IgD-negative memory B cell (primary cell): ENCODE measurements at regions not wholly inside any gene's neighbourhood (a gene's known extent, or its start where the extent isn't known, plus 50 kb on each side); places are given as distances from the start of the nearest gene placed in this dataset.

Source experiments
- H3K27ac Mint-ChIP-seq, 3 donors: one replicate each; pipeline ENCODE4 v1.8.0; 2020 to 2022; ENCODE audit warnings: mild to moderate bottlenecking in 3 of 3, mixed read lengths in 3 of 3, moderate library complexity in 1 of 3
- H3K27me3 Mint-ChIP-seq: one replicate; pipeline ENCODE4 v1.8.0; 2021; ENCODE audit warnings: mixed read lengths
- H3K36me3 Mint-ChIP-seq: one replicate; pipeline ENCODE4 v1.8.0; 2020; ENCODE audit warnings: mild to moderate bottlenecking, mixed read lengths
- H3K4me1 Mint-ChIP-seq, 3 donors: one replicate each; pipeline ENCODE4 v1.8.0; 2020 to 2022; ENCODE audit warnings: mixed read lengths in 3 of 3, mild to moderate bottlenecking in 1 of 3
- H3K4me3 Mint-ChIP-seq, 4 donors: one replicate each; pipeline ENCODE4 v1.8.0; 2020 to 2022; ENCODE audit warnings: mild to moderate bottlenecking in 4 of 4, mixed read lengths in 4 of 4, moderate library complexity in 3 of 4
- H3K9me3 Mint-ChIP-seq, 3 donors: one replicate each; pipeline ENCODE4 v1.8.0; 2020 to 2021; ENCODE audit warnings: mixed read lengths in 3 of 3, mild to moderate bottlenecking in 1 of 3

DNA sequence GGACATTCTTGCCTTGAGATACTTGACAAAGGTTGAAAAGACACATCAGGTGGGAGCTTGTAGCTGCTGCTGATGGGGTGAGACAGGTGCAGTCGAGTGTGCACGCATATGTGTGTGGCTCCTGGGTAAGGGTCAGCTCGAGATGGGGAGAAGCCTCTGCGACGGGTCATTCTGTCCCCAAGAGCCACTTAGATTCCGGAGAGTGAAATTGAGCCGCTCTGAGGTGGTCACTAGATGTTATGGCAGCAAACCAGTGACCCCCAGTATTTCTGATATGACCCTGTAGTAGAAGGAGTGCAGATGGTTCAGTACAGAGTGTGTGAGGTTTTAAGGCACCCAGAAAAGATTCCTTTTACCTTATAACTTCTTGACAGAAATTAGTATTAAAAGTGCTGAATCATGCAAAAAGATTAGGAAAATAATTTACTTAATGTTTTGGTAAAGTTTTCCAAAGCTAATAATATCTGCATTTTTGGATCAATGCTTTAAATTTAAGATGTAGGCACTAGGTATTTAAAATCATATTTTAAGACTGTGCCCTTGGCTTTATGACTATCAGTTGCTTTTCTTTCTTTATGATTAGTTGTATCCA, 241.9 kb upstream of the TOPAZ1 start:
- H3K4me1 Mint-ChIP-seq, result peaks cover 28 to 37% (median 32%) of the 10 kb centered on the region in 3 donors
- peak overlapping the region; percentile 54 to 87 (median 84) for H3K4me3 Mint-ChIP-seq
- H3K27me3 Mint-ChIP-seq, result peaks cover 20% of the 10 kb centered on the region
- H3K9me3 Mint-ChIP-seq, result no peaks in the 10 kb centered on the region
- H3K36me3 Mint-ChIP-seq, result no peaks in the 10 kb centered on the region
- peak overlapping the region in 1 of 3 donors; percentile 15 for H3K27ac Mint-ChIP-seq

DNA sequence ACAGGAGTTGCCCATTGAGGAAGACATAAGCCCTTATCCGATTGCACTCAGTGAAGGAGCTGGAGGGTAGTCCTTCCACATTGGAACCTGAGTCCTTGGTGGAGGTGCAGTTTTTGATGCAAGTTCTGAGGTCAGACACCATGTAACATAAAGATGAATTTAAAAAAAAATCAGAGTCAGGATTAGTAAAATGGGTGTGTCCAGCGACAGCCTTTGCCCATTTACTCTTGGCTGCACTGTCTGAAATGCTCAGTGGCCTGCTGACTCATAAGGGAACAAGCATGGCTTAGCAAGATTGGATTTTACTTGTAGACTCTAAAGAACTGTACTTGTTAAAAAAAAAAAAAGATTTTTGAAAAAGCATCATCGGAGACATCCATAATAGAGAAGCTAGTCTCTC, 241.1 kb upstream of the TOPAZ1 start:
- peak overlapping the region in 1 of 3 donors; percentile 4 for H3K27ac Mint-ChIP-seq
- peaks cover 27 to 37% (median 32%) of the 10 kb centered on the region in 3 donors for H3K4me1 Mint-ChIP-seq
- peaks cover 20% of the 10 kb centered on the region for H3K27me3 Mint-ChIP-seq
- H3K9me3 Mint-ChIP-seq, result no peaks in the 10 kb centered on the region
- peak overlapping the region; percentile 39 to 54 (median 42) for H3K4me3 Mint-ChIP-seq
- no peaks in the 10 kb centered on the region for H3K36me3 Mint-ChIP-seq

- H3K27ac Mint-ChIP-seq, result peak overlapping the region in 1 of 3 donors; percentile 37
- no peaks in the 10 kb centered on the region for H3K36me3 Mint-ChIP-seq
- peak overlapping the region in 1 of 4 donors; percentile 54 for H3K4me3 Mint-ChIP-seq
- no peaks in the 10 kb centered on the region for H3K9me3 Mint-ChIP-seq
- peaks cover 16% of the 10 kb centered on the region for H3K27me3 Mint-ChIP-seq
- H3K4me1 Mint-ChIP-seq, result peaks cover 22 to 33% (median 28%) of the 10 kb centered on the region in 3 donors
These were observed 240.6 kb upstream of the TOPAZ1 start for GRCh38 chr3:44001072-44001471.

GRCh38 chr3:44003801-44004200, 237.9 kb upstream of the TOPAZ1 start:
- no peak overlapping the region for H3K27ac Mint-ChIP-seq
- no peaks in the 10 kb centered on the region for H3K36me3 Mint-ChIP-seq
- peaks cover 2% of the 10 kb centered on the region for H3K27me3 Mint-ChIP-seq
- no peak overlapping the region for H3K4me3 Mint-ChIP-seq
- no peaks in the 10 kb centered on the region for H3K9me3 Mint-ChIP-seq
- peaks cover 4 to 18% (median 4%) of the 10 kb centered on the region in 3 donors for H3K4me1 Mint-ChIP-seq

- Mint-ChIP-seq H3K4me1 (no peaks in the 10 kb centered on the region), H3K27ac (no peak overlapping the region), H3K4me3 (no peak overlapping the region), H3K36me3 (peaks cover 2% of the 10 kb centered on the region), H3K27me3 (peaks cover 2% of the 10 kb centered on the region), H3K9me3 (no peaks in the 10 kb centered on the region)
These were observed 230.0 kb upstream of the TOPAZ1 start for GRCh38 chr3:44011680-44012079.

DNA sequence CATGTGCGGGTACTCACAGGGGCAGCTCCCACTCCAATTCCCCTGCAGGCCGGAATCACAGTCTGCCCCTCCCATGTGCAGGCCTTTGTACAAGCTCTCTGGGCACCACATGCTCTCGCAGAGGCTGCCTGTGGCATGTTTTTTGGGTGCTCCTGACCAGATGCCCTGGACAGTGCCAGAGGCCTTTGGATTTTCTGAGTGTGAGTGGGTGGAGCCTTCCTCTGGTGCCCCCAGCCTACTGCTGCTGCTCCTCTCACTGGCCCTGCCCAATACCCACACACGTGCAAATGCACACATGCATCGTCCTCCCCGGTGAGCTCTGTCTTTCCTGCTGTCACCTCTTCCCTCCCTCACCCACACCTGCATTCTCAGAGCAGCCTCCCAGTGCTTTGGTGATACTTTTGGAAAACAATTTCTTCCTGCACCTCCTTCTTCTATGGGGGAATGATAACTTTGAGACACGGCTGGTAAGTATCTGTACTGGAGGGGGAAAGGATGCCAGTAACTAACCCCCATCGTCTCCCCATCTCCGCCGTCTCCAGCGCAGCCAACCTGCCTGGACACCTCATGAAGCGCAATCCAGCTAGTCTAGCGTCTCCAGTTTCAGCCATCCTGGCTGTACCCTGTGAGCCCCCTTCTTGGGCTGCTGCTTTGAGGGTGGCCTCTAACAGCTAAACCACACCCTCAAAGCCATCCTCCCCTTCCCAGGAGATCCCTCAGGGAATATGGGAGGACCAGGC, 229.4 kb upstream of the TOPAZ1 start:
- peaks cover 2% of the 10 kb centered on the region for H3K27me3 Mint-ChIP-seq
- no peak overlapping the region for H3K4me3 Mint-ChIP-seq
- H3K27ac Mint-ChIP-seq, result no peak overlapping the region
- no peaks in the 10 kb centered on the region for H3K4me1 Mint-ChIP-seq
- H3K9me3 Mint-ChIP-seq, result no peaks in the 10 kb centered on the region
- peaks cover 2% of the 10 kb centered on the region for H3K36me3 Mint-ChIP-seq

DNA sequence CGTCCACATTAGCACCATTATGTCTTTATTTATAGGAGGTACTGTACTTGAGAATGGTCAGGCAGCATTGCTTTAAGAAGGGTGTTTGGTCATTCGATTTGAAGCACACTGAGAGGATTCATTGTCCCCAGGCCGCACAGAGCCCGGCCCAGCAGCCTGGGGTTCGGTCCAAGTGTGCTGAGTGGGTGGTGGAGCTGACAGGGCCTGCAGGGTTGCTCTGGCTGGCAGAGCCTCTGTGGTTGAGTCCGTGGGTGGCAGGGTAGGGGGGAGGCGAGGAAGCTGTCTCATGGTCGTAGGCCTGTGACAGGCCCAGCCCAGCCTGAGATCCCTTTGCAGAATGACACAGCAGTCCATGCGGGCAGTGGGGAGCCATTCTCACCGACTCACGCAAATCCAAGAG, 227.7 kb upstream of the TOPAZ1 start:
- no peak overlapping the region for H3K27ac Mint-ChIP-seq
- peaks cover 2% of the 10 kb centered on the region for H3K27me3 Mint-ChIP-seq
- no peaks in the 10 kb centered on the region for H3K4me1 Mint-ChIP-seq
- no peak overlapping the region for H3K4me3 Mint-ChIP-seq
- H3K9me3 Mint-ChIP-seq, result no peaks in the 10 kb centered on the region
- peaks cover 2% of the 10 kb centered on the region for H3K36me3 Mint-ChIP-seq

GRCh38 chr3:44015170-44015569, 226.5 kb upstream of the TOPAZ1 start:
- no peak overlapping the region for H3K27ac Mint-ChIP-seq
- no peaks in the 10 kb centered on the region for H3K4me1 Mint-ChIP-seq
- peaks cover 2% of the 10 kb centered on the region for H3K36me3 Mint-ChIP-seq
- H3K9me3 Mint-ChIP-seq, result no peaks in the 10 kb centered on the region
- no peak overlapping the region for H3K4me3 Mint-ChIP-seq
- H3K27me3 Mint-ChIP-seq, result no peaks in the 10 kb centered on the region

DNA sequence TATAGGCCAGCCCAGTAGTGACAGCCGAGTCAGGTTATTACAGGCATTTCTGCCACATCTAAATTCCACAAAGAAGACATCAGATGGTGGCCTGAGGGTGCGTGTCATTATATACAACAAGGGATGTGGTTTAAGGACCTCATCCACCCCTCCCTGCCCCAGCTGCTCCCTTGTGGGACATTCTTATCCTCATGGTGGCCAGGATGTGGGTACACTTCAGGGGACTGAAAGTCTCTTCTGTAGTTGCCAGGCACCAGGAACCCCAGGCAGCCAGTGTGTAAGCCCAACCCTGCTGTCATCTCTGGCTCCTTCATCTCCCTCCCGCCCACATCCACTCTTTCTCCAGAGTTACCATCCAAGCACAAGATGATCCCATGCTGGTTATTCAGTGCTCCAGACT, 224.9 kb upstream of the TOPAZ1 start:
- Mint-ChIP-seq H3K9me3 (no peaks in the 10 kb centered on the region), H3K4me3 (no peak overlapping the region), H3K27me3 (peaks cover 5% of the 10 kb centered on the region), H3K36me3 (peaks cover 2% of the 10 kb centered on the region), H3K4me1 (peaks cover 0 to 2% (median 0%) of the 10 kb centered on the region in 3 donors), H3K27ac (no peak overlapping the region)

GRCh38 chr3:44018926-44019325, 222.8 kb upstream of the TOPAZ1 start:
- Mint-ChIP-seq H3K9me3 (no peaks in the 10 kb centered on the region), H3K4me3 (no peak overlapping the region), H3K27ac (no peak overlapping the region), H3K36me3 (no peaks in the 10 kb centered on the region), H3K4me1 (peaks cover 3 to 10% (median 4%) of the 10 kb centered on the region in 3 donors), H3K27me3 (peaks cover 9% of the 10 kb centered on the region)

- H3K36me3 Mint-ChIP-seq, result no peaks in the 10 kb centered on the region
These were observed 221.9 kb upstream of the TOPAZ1 start for GRCh38 chr3:44019736-44020135.

GRCh38 chr3:44020143-44020542, 221.5 kb upstream of the TOPAZ1 start:
- Mint-ChIP-seq H3K4me3 (no peak overlapping the region), H3K27me3 (peaks cover 9% of the 10 kb centered on the region), H3K9me3 (no peaks in the 10 kb centered on the region), H3K27ac (no peak overlapping the region), H3K4me1 (peaks cover 3 to 10% (median 4%) of the 10 kb centered on the region in 3 donors), H3K36me3 (no peaks in the 10 kb centered on the region)

More at GRCh38 chr3:44019736-44020135, 221.9 kb upstream of the TOPAZ1 start:
- H3K9me3 Mint-ChIP-seq, result no peaks in the 10 kb centered on the region
- H3K4me3 Mint-ChIP-seq, result no peak overlapping the region
- H3K4me1 Mint-ChIP-seq, result peaks cover 3 to 10% (median 4%) of the 10 kb centered on the region in 3 donors
- H3K27me3 Mint-ChIP-seq, result peaks cover 9% of the 10 kb centered on the region
- H3K27ac Mint-ChIP-seq, result no peak overlapping the region

DNA sequence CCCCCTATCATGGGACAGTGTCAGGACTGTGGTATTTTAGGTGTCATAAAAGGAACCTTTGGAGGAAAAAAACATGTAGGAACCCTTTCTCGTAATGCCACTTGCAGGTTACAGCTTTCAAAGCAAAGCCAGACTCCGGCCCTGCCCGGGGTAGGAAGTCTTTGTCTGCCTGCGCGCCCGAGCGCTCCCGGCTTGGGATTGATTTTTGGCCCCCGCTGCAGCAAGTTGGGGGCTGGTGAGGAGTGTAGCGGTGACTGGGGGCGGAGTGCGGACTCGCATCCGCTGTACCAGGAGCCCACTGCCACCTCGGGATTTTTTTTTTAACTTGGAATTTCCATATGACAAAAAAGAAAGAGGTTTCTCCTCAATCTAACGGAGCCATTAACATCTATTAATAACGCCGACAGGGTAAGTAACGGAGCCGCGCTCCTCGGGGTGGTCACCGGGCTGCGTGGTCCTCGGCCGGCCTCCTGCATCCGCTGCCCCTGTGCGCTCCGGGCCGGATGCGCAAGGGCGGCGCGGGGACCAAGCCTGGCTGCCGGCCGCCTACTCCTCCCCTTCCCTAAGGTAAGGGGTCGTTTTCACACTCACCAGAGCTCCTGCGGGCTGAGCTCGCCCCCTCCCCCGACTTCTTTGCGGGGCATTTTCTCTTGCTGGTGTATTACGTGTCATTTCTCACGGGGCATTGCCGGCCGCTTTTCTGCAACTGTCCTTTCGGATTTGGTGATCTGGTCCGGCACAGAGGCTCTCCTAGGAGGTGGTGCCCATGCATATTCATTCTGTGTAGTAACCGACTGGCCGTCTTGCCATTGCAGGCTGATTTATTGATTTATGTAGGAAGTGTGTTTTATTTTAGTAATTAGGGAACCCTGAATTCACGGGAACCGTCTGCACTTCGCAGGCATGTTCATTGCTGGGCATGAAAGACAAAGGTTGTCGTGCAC, 219.8 kb upstream of the TOPAZ1 start:
- Mint-ChIP-seq H3K9me3 (no peaks in the 10 kb centered on the region), H3K27ac (no peak overlapping the region), H3K4me3 (peak overlapping the region in 3 of 4 donors; percentile 74 to 90 (median 89)), H3K4me1 (peaks cover 3 to 10% (median 4%) of the 10 kb centered on the region in 3 donors), H3K27me3 (peaks cover 9% of the 10 kb centered on the region), H3K36me3 (no peaks in the 10 kb centered on the region)

DNA sequence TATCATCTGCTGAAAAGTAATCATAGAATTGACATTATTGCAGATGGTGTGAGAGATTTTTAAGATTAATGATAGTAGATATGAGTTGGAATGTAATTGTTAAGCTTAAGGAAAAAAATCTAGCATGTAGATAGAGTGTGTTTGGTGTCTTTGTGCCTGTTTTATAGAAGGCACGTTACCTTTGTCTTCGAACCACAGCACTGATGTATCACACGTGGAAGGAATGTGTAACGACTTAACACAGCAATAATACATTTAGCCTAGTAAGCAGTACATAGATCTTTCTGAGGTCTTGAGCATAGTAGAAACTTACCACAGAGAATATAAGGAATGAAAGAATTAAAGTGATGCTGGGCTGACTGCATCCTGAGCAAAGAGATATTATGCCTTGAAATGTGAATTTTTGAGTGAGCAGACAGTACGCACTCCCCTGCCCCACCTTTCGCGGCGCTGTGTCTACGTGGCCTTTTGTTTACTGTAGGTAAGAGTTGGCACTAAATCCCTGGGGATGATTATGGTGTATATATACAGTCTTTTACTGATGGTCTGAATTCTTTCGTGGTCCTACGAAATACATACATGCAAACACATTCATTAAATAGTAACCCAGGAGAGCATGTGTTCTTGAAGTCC, 217.6 kb upstream of the TOPAZ1 start:
- Mint-ChIP-seq H3K27me3 (peaks cover 9% of the 10 kb centered on the region), H3K4me1 (peaks cover 3 to 10% (median 4%) of the 10 kb centered on the region in 3 donors), H3K27ac (no peak overlapping the region), H3K4me3 (no peak overlapping the region), H3K9me3 (no peaks in the 10 kb centered on the region), H3K36me3 (no peaks in the 10 kb centered on the region)
